ENCODE measurements at regions not wholly inside any gene's neighbourhood (a gene's known extent, or its start where the extent isn't known, plus 50 kb on each side); places are given as distances from the start of the nearest gene placed in this dataset.

DNA sequence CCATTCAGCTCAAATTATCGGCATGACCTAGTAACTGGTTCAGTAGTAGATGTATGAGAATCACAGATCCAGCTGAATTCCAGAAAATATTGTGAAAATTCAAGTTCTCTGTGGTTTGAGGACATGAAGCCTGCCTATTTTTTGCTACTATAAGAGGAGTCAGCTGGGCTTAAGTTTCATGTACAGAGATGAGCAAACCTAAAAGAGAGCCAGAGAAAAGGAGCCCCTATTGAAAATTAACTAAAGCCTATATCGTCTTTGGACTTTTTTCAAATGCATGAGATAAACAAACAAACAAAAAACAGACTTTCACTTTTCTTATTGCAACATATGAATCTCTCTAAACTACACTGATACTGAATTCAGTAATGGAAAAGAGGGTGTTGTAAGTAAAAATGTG, 106.8 kb upstream of the SPRY2 start:
- no peak for TF ChIP-seq POLR2AphosphoS5 (IDR thresholded peaks at IDR 0.05)
- no peak for TF ChIP-seq CTCF (IDR thresholded peaks at IDR 0.05)

All from gastroesophageal sphincter (tissue), 3 donors.